Endothelial cell of umbilical vein (primary cell): ENCODE measurements at regions not wholly inside any gene's neighbourhood (a gene's known extent, or its start where the extent isn't known, plus 50 kb on each side); places are given as distances from the start of the nearest gene placed in this dataset.

Experiments
- BruUV-seq: library from RNA; stranded (reverse); fragments of 400-500 nt; replicated peaks from 2 replicates; lab custom pipeline; 2021; lab: Mats Ljungman, UMichigan
- CTCF ChIA-PET: fragments of 300-600, 350-600 bp; sonication (Branson Sonifier 250); formaldehyde crosslinking; loops from one replicate; lab custom pipeline; 2021; ENCODE audit warnings: antibody characterized with exemption, inconsistent platforms; lab: Charles Lee
- POLR2A ChIA-PET: fragments of 300-600, 350-600 bp; sonication (Branson Sonifier 250); formaldehyde crosslinking; loops from one replicate; lab custom pipeline; 2021; ENCODE audit warnings: antibody characterized with exemption, inconsistent platforms; lab: Charles Lee
- DNase-seq: peaks from one replicate; pipeline ENCODE4 v3.0.0-alpha.2; 2011; ENCODE audit warnings: low read depth, low spot score
- FAIRE-seq: peaks from 2 replicates; lab custom pipeline; 2011; peaks lifted over from hg19 to GRCh38; lab: Jason Lieb, UNC
- H2AFZ ChIP-seq: 2 replicates; pipeline ENCODE4 v1.6.0; 2012; ENCODE audit warnings: low read depth, low read length, control low read depth, inconsistent platforms
- H3K27ac ChIP-seq: 2 replicates; pipeline ENCODE4 v1.5.1; 2011; ENCODE audit warnings: low read depth, mild to moderate bottlenecking, control low read depth, low read length, moderate library complexity; ENCODE audit not compliant: insufficient read depth
- H3K27me3 ChIP-seq, 2 experiments: 2 replicates each; pipeline versions ENCODE4 v1.6.0 to v1.6.1; 2011; ENCODE audit warnings: low read length in 2 of 2, mixed read lengths in 1 of 2; ENCODE audit not compliant: control insufficient read depth in 2 of 2, insufficient read depth in 2 of 2
- H3K36me3 ChIP-seq, 2 experiments: 2 replicates in 1 of 2; 3 replicates in 1 of 2; pipeline ENCODE4 v1.5.1; 2011; ENCODE audit warnings: low read length in 2 of 2, mild to moderate bottlenecking in 1 of 2, moderate library complexity in 1 of 2; ENCODE audit not compliant: control insufficient read depth in 2 of 2, insufficient read depth in 2 of 2; ENCODE audit errors: extremely low read depth in 1 of 2
- H3K4me1 ChIP-seq: 3 replicates; pipeline ENCODE4 v1.5.1; 2011; ENCODE audit warnings: mild to moderate bottlenecking, low read length; ENCODE audit not compliant: control insufficient read depth, insufficient read depth; ENCODE audit errors: extremely low read depth
- H3K4me2 ChIP-seq: 2 replicates; pipeline ENCODE4 v1.6.1; 2011; ENCODE audit warnings: low read length, control low read depth, mixed read lengths; ENCODE audit not compliant: insufficient read depth
- H3K4me3 ChIP-seq, 3 experiments: fragments of 200-600 bp in 1 of 3; sonication (generic), shearing (Covaris generic) in 1 of 3; replicated peaks in 1 of 3; 2 replicates each; pipeline ENCODE4 v1.5.1; 2011 to 2016; ENCODE audit warnings: control low read depth in 3 of 3, low read length in 3 of 3, mild to moderate bottlenecking in 2 of 3, inconsistent platforms in 1 of 3, low read depth in 1 of 3, moderate library complexity in 1 of 3; ENCODE audit not compliant: insufficient read depth in 1 of 3
- H3K79me2 ChIP-seq: 2 replicates; pipeline ENCODE4 v1.6.0; 2012; ENCODE audit warnings: low read length, inconsistent platforms; ENCODE audit not compliant: control insufficient read depth, insufficient read depth
- H3K9ac ChIP-seq: replicated peaks from 2 replicates; pipeline ENCODE3; 2011; ENCODE audit warnings: low read length, control low read depth; ENCODE audit not compliant: insufficient read depth; ENCODE audit errors: extremely low read depth
- H3K9me1 ChIP-seq: replicated peaks from 3 replicates; pipeline ENCODE4 v1.6.0; 2011; ENCODE audit warnings: mild to moderate bottlenecking, low read length; ENCODE audit not compliant: control insufficient read depth, insufficient read depth; ENCODE audit errors: extremely low read depth
- H3K9me3 ChIP-seq: replicated peaks from 2 replicates; pipeline ENCODE4 v1.5.1; 2012; ENCODE audit warnings: low read length, inconsistent platforms; ENCODE audit not compliant: control insufficient read depth, insufficient read depth
- H4K20me1 ChIP-seq: replicated peaks from 2 replicates; pipeline ENCODE3; 2011; ENCODE audit warnings: mild to moderate bottlenecking, low read length; ENCODE audit not compliant: control insufficient read depth, insufficient read depth; ENCODE audit errors: extremely low read depth
- CTCF ChIP-seq, 2 donors: IDR thresholded peaks; 1 replicate in 1 of 2; 2 replicates in 1 of 2; pipeline ENCODE4 v1.5.1; 2011; ENCODE audit warnings: low read length in 2 of 2, mild to moderate bottlenecking in 2 of 2, moderate library complexity in 2 of 2, control low read depth in 1 of 2, inconsistent platforms in 1 of 2, low read depth in 1 of 2; ENCODE audit not compliant: insufficient read depth in 1 of 2; ENCODE audit errors: extremely low read depth in 1 of 2
- FOS ChIP-seq: IDR thresholded peaks from 2 replicates; pipeline ENCODE4 v1.6.1; 2011; ENCODE audit warnings: mild to moderate bottlenecking, low read length, moderate library complexity, borderline replicate concordance; ENCODE audit not compliant: insufficient read depth
- GATA2 ChIP-seq: IDR thresholded peaks from 2 replicates; pipeline ENCODE4 v1.7.0; 2011; ENCODE audit warnings: low read depth, mild to moderate bottlenecking, moderate library complexity, mixed read lengths, low read length; ENCODE audit not compliant: insufficient read length, insufficient read depth
- JUN ChIP-seq: IDR thresholded peaks from 2 replicates; pipeline ENCODE4 v1.6.1; 2011; ENCODE audit warnings: borderline replicate concordance, low read depth; ENCODE audit not compliant: insufficient read length, insufficient read depth
- MAX ChIP-seq: IDR thresholded peaks from 2 replicates; pipeline ENCODE4 v1.6.1; 2011; ENCODE audit not compliant: insufficient read depth, insufficient read length
- MYC ChIP-seq: IDR thresholded peaks from one replicate; pipeline ENCODE4 v1.6.1; 2011; ENCODE audit warnings: mild to moderate bottlenecking, low read depth, low read length
- POLR2AphosphoS5 ChIP-seq: IDR thresholded peaks from 2 replicates; pipeline ENCODE4 v1.6.1; 2012; ENCODE audit warnings: low read depth, mild to moderate bottlenecking, control low read depth, low read length, moderate library complexity; ENCODE audit not compliant: insufficient read depth
- dilution Hi-C: fragments of 300-500 bp; cut with MboI; formaldehyde crosslinking; loops from one replicate; pipeline ENCODE4 v1.15.0; 2019; ENCODE audit warnings: low sequenced_read_pairs; ENCODE audit not compliant: extremely low pct_ligation_motif_present
- intact Hi-C: fragments of 100-400 bp; cut with micrococcal nuclease; formaldehyde crosslinking; loops from one replicate; pipeline ENCODE4 v1.10.0; 2022

GRCh38 chr7:110593355-110593754 is 497.6 kb upstream of the LRRN3 start:
- Histone ChIP-seq H3K9me3 (no peaks in the 10 kb centered on the region), H3K9ac (no peak overlapping the region), H4K20me1 (no peaks in the 10 kb centered on the region), H3K27me3 (no peaks in the 10 kb centered on the region), H3K4me1 (no peaks in the 10 kb centered on the region), H3K79me2 (no peaks in the 10 kb centered on the region), H3K27ac (no peak overlapping the region), H3K9me1 (no peaks in the 10 kb centered on the region), H3K36me3 (no peaks in the 10 kb centered on the region), H2AFZ (no peak overlapping the region), H3K4me3 (no peak overlapping the region), H3K4me2 (no peak overlapping the region)
- POLR2A ChIA-PET: no interaction called here
- FAIRE-seq (no peak), DNase-seq (no peak)
- intact Hi-C loops (loop anchor here (10.0 kb wide), 1 partner anchor 891 kb away; no protein-coding TSS in a partner anchor), dilution Hi-C loops (no loop called here)
- no TSS peak for BruUV-seq
- TF ChIP-seq MAX (no peak), POLR2AphosphoS5 (no peak), CTCF (IDR thresholded peaks at IDR 0.05; ENCODE audit: extremely low read depth in 1 of 2, insufficient read depth in 1 of 2, low read depth in 1 of 2, low read length in 2 of 2) (no peak), FOS (no peak), MYC (no peak), JUN (no peak), GATA2 (no peak)
- CTCF ChIA-PET: no interaction called here
